Psoas muscle (tissue), 7 donors: ENCODE measurements at regions not wholly inside any gene's neighbourhood (a gene's known extent, or its start where the extent isn't known, plus 50 kb on each side); places are given as distances from the start of the nearest gene placed in this dataset.

Experiments
- ATAC-seq, 4 donors: fragments of 200-7000 bp; cut with Tn5 transposase; one replicate each; pipeline ENCODE4 v1.9.1; 2020; ENCODE audit warnings: moderate library complexity in 3 of 4, mild to moderate bottlenecking in 2 of 4
- DNase-seq, 2 donors: peaks; one replicate each; pipeline ENCODE4 v3.0.0-alpha.2; 2020
- H3K27ac ChIP-seq: fragments of 200-600 bp; one replicate; pipeline ENCODE4 v1.8.0; 2022
- H3K27me3 ChIP-seq, 3 donors: fragments of 200-600 bp in 1 of 3; one replicate each; pipeline versions ENCODE4 v1.6.1 to v1.8.0; 2013 to 2022; ENCODE audit warnings: low read length in 2 of 3, mild to moderate bottlenecking in 2 of 3, moderate library complexity in 1 of 3; ENCODE audit not compliant: insufficient read depth in 3 of 3
- H3K36me3 ChIP-seq, 2 donors: fragments of 200-600 bp in 1 of 2; one replicate each; pipeline versions ENCODE4 v1.6.1 to v1.8.0; 2013 to 2022; ENCODE audit warnings: low read depth in 1 of 2, mild to moderate bottlenecking in 1 of 2, moderate library complexity in 1 of 2; ENCODE audit not compliant: insufficient read depth in 1 of 2
- H3K4me1 ChIP-seq: fragments of 200-600 bp; one replicate; pipeline ENCODE4 v1.8.0; 2022
- H3K4me3 ChIP-seq: fragments of 200-600 bp; one replicate; pipeline ENCODE4 v1.8.0; 2022; ENCODE audit warnings: mild to moderate bottlenecking
- H3K9me3 ChIP-seq: fragments of 200-600 bp; one replicate; pipeline ENCODE4 v1.8.0; 2022
- WGBS, 3 donors: extraction: QIAGEN DNeasy Blood & Tissue Kit; methylation state at CpG; one replicate each; pipeline versions ENCODE4 v1.1.6 to v1.1.7; 2013; 5-methylcytosine and 5-hydroxymethylcytosine counted together
- intact Hi-C, 2 donors: fragments of 100-400 bp; cut with DNase I; formaldehyde crosslinking; loops; one replicate each; pipeline versions ENCODE4 v1.11.0 to v1.14.2; 2022
- TF ChIP-seq, protein P1 (sequence below): fragments of 200-600 bp; IDR thresholded peaks from one replicate; pipeline ENCODE4 v1.8.0; 2022; ENCODE audit warnings: antibody characterized with exemption
- donor health status: healthy with polysubstance abuse.
- donor health status: DM: no; HTN: no; CAD: no; lungs with moderate emphysema.
- donor health status: Bipolar disorder and iron deficiency.
- donor health status: healthy.
- donor health status: DM: yes; HTN: yes; CAD: no.
- donor health status: DM: no; HTN: no; CAD: no.
- donor health status: DM: yes; HTN: yes; CAD: no.

- Histone ChIP-seq H3K4me3 (no peak overlapping the region), H3K36me3 (no peaks in the 10 kb centered on the region), H3K27ac (no peak overlapping the region), H3K9me3 (no peaks in the 10 kb centered on the region), H3K4me1 (no peaks in the 10 kb centered on the region), H3K27me3 (no peaks in the 10 kb centered on the region)
- TF ChIP-seq, protein P1, sequence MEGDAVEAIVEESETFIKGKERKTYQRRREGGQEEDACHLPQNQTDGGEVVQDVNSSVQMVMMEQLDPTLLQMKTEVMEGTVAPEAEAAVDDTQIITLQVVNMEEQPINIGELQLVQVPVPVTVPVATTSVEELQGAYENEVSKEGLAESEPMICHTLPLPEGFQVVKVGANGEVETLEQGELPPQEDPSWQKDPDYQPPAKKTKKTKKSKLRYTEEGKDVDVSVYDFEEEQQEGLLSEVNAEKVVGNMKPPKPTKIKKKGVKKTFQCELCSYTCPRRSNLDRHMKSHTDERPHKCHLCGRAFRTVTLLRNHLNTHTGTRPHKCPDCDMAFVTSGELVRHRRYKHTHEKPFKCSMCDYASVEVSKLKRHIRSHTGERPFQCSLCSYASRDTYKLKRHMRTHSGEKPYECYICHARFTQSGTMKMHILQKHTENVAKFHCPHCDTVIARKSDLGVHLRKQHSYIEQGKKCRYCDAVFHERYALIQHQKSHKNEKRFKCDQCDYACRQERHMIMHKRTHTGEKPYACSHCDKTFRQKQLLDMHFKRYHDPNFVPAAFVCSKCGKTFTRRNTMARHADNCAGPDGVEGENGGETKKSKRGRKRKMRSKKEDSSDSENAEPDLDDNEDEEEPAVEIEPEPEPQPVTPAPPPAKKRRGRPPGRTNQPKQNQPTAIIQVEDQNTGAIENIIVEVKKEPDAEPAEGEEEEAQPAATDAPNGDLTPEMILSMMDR, result no peak
- ATAC-seq (no peak), DNase-seq (no peak)
- intact Hi-C loops, result no loop called here
Measured at GRCh38 chr13:75055296-75055695, 426.7 kb downstream of the TBC1D4 start.

DNA sequence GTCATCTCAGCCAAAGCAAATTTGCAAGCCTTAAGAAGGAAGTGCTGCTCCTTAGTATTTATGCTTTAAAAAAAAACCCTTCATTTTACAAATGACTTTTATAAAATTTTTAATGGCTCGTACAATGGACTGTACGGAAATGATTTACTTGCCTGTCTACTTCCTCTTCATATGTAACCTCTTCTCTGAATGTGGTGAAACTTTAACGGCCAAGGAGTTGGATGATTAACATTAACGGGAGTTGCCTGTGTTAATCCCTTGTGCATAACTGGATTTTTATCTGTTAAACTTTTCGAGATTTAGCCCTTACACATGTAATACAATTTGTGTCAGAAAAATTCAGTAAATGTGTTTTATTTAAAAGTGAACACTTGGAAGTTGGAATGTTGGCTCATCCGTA lies 429.4 kb downstream of the TBC1D4 start:
- Histone ChIP-seq H3K4me1 (no peaks in the 10 kb centered on the region), H3K27me3 (no peaks in the 10 kb centered on the region), H3K27ac (no peak overlapping the region), H3K4me3 (no peak overlapping the region), H3K36me3 (no peaks in the 10 kb centered on the region), H3K9me3 (no peaks in the 10 kb centered on the region)
- no peak for ATAC-seq
- intact Hi-C loops, result no loop called here
- 85 to 88% (median 86%) methylated on average over 6 of the region's 6 CpGs for WGBS, 3 donors
- TF ChIP-seq, protein P1, result no peak
- no peak for DNase-seq

GRCh38 chr13:75050419-75051046 lies 431.4 kb downstream of the TBC1D4 start:
- H3K4me3 ChIP-seq, result no peak overlapping the region
- ATAC-seq (no peak), DNase-seq (no peak)
- H3K4me1 ChIP-seq, result no peaks in the 10 kb centered on the region
- TF ChIP-seq, protein P1, result no peak
- no peaks in the 10 kb centered on the region for H3K9me3 ChIP-seq
- no peaks in the 10 kb centered on the region for H3K27me3 ChIP-seq
- intact Hi-C loops, result no loop called here
- no peaks in the 10 kb centered on the region for H3K36me3 ChIP-seq
- H3K27ac ChIP-seq, result no peak overlapping the region
- WGBS, 3 donors, result 31 to 37% (median 36%) methylated on average over 5 of the region's 5 CpGs

DNA sequence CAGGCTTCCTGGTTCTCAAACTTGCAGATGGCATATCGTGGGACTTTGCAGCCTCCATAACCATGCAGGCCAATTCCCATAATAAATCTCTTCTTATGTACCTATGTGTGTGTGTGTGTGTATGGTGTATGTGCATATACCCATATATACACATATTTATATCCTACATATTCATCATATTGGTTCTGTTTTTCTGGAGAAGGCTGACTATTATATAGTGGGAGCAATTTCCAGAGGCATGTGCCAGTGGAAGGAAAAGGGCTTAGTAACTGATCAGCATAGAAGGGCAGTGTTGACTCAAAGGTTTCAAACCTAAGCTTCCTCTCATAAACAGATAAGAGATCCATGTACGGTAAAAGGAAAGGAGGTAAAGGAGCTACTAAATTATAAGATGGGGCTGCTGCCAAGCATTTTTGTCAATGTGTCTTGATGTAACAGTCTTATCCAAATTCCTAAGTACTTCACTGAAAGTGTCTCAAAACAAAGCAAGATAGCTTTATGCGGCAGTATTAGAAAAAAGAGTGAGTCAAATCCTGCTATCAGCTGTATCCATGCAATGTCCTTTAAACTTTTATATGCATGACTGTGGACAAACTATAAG lies 432.1 kb downstream of the TBC1D4 start:
- no peaks in the 10 kb centered on the region for H3K9me3 ChIP-seq
- H3K27me3 ChIP-seq, result no peaks in the 10 kb centered on the region
- H3K4me3 ChIP-seq, result no peak overlapping the region
- DNase-seq (no peak), ATAC-seq (no peak)
- intact Hi-C loops, result no loop called here
- no peaks in the 10 kb centered on the region for H3K4me1 ChIP-seq
- no peaks in the 10 kb centered on the region for H3K36me3 ChIP-seq
- WGBS, 3 donors, result 84 to 91% (median 84%) methylated on average over 3 of the region's 3 CpGs
- TF ChIP-seq, protein P1, result no peak
- H3K27ac ChIP-seq, result no peak overlapping the region

GRCh38 chr13:75042807-75043206 lies 439.2 kb downstream of the TBC1D4 start:
- Histone ChIP-seq H3K4me3 (no peak overlapping the region), H3K9me3 (no peaks in the 10 kb centered on the region), H3K27ac (no peak overlapping the region), H3K36me3 (no peaks in the 10 kb centered on the region), H3K27me3 (no peaks in the 10 kb centered on the region), H3K4me1 (no peaks in the 10 kb centered on the region)
- DNase-seq, result no peak
- TF ChIP-seq, protein P1, result no peak
- WGBS, 3 donors, result 87 to 95% (median 87%) methylated on average over 1 of the region's 1 CpG
- no peak for ATAC-seq
- intact Hi-C loops, result no loop called here
